ENCODE measurements at regions not wholly inside any gene's neighbourhood (a gene's known extent, or its start where the extent isn't known, plus 50 kb on each side); places are given as distances from the start of the nearest gene placed in this dataset.

- intact Hi-C loops (cut with micrococcal nuclease), result no loop called here
- no peaks in the 10 kb centered on the region for H3K9me3 Mint-ChIP-seq
- no peak overlapping the region for H3K27ac Mint-ChIP-seq
- DNase-seq (ENCODE audit: low spot score), result no peak
- peaks cover 5% of the 10 kb centered on the region for H3K4me1 Mint-ChIP-seq (ENCODE audit: low read depth)
- no peaks in the 10 kb centered on the region for H3K36me3 Mint-ChIP-seq (ENCODE audit: low read depth)
- H3K4me3 Mint-ChIP-seq, result no peak overlapping the region
- peaks cover 23% of the 10 kb centered on the region for H3K27me3 Mint-ChIP-seq (ENCODE audit: insufficient read depth)
These were observed 129.1 kb upstream of the ANKRD1 start for GRCh38 chr10:91049988-91050360.

GRCh38 chr10:91050371-91051034, 129.6 kb upstream of the ANKRD1 start:
- H3K27me3 Mint-ChIP-seq (ENCODE audit: insufficient read depth), result peaks cover 23% of the 10 kb centered on the region

GRCh38 chr10:91051829-91052228, 130.9 kb upstream of the ANKRD1 start:
- Mint-ChIP-seq H3K4me3 (no peak overlapping the region), H3K4me1 (ENCODE audit: low read depth) (peaks cover 5% of the 10 kb centered on the region), H3K9me3 (no peaks in the 10 kb centered on the region), H3K36me3 (ENCODE audit: low read depth) (no peaks in the 10 kb centered on the region), H3K27me3 (ENCODE audit: insufficient read depth) (peaks cover 18% of the 10 kb centered on the region), H3K27ac (no peak overlapping the region)
- intact Hi-C loops (cut with micrococcal nuclease), result no loop called here
- no peak for DNase-seq (ENCODE audit: low spot score)

More at GRCh38 chr10:91050371-91051034, 129.6 kb upstream of the ANKRD1 start:
- no peak for DNase-seq (ENCODE audit: low spot score)
- Mint-ChIP-seq H3K9me3 (no peaks in the 10 kb centered on the region), H3K36me3 (ENCODE audit: low read depth) (no peaks in the 10 kb centered on the region), H3K27ac (no peak overlapping the region), H3K4me1 (ENCODE audit: low read depth) (peaks cover 5% of the 10 kb centered on the region), H3K4me3 (no peak overlapping the region)
- intact Hi-C loops (cut with micrococcal nuclease), result no loop called here

- Mint-ChIP-seq H3K27ac (no peak overlapping the region), H3K27me3 (ENCODE audit: insufficient read depth) (peaks cover 29% of the 10 kb centered on the region), H3K4me3 (no peak overlapping the region), H3K9me3 (no peaks in the 10 kb centered on the region), H3K4me1 (ENCODE audit: low read depth) (no peaks in the 10 kb centered on the region), H3K36me3 (ENCODE audit: low read depth) (no peaks in the 10 kb centered on the region)
- no peak for DNase-seq (ENCODE audit: low spot score)
- intact Hi-C loops (cut with micrococcal nuclease), result no loop called here
These were observed 133.4 kb upstream of the ANKRD1 start for GRCh38 chr10:91054325-91054724.

GRCh38 chr10:91061187-91061586, 140.3 kb upstream of the ANKRD1 start:
- intact Hi-C loops (cut with micrococcal nuclease), result no loop called here
- Mint-ChIP-seq H3K36me3 (ENCODE audit: low read depth) (no peaks in the 10 kb centered on the region), H3K27ac (no peak overlapping the region), H3K4me3 (no peak overlapping the region), H3K9me3 (no peaks in the 10 kb centered on the region), H3K27me3 (ENCODE audit: insufficient read depth) (peaks cover 25% of the 10 kb centered on the region), H3K4me1 (ENCODE audit: low read depth) (no peaks in the 10 kb centered on the region)
- no peak for DNase-seq (ENCODE audit: low spot score)

- intact Hi-C loops (cut with micrococcal nuclease), result no loop called here
- Mint-ChIP-seq H3K36me3 (ENCODE audit: low read depth) (no peaks in the 10 kb centered on the region), H3K9me3 (no peaks in the 10 kb centered on the region), H3K27me3 (ENCODE audit: insufficient read depth) (peaks cover 25% of the 10 kb centered on the region), H3K27ac (no peak overlapping the region), H3K4me3 (no peak overlapping the region), H3K4me1 (ENCODE audit: low read depth) (no peaks in the 10 kb centered on the region)
- no peak for DNase-seq (ENCODE audit: low spot score)
These were observed 140.7 kb upstream of the ANKRD1 start for GRCh38 chr10:91061608-91062007.

- Mint-ChIP-seq H3K4me1 (ENCODE audit: low read depth) (no peaks in the 10 kb centered on the region), H3K27me3 (ENCODE audit: insufficient read depth) (peaks cover 24% of the 10 kb centered on the region), H3K4me3 (no peak overlapping the region), H3K36me3 (ENCODE audit: low read depth) (no peaks in the 10 kb centered on the region), H3K27ac (no peak overlapping the region), H3K9me3 (no peaks in the 10 kb centered on the region)
- DNase-seq (ENCODE audit: low spot score), result no peak
- intact Hi-C loops (cut with micrococcal nuclease), result no loop called here
These were observed 141.2 kb upstream of the ANKRD1 start for GRCh38 chr10:91062091-91062490.

GRCh38 chr10:91071786-91072185, 148.7 kb upstream of the PCGF5 start:
- DNase-seq (ENCODE audit: low spot score), result no peak

GRCh38 chr10:91073286-91073979, 147.0 kb upstream of the PCGF5 start:
- no peak for DNase-seq (ENCODE audit: low spot score)
- Mint-ChIP-seq H3K27ac (no peak overlapping the region), H3K9me3 (no peaks in the 10 kb centered on the region), H3K4me1 (ENCODE audit: low read depth) (no peaks in the 10 kb centered on the region), H3K27me3 (ENCODE audit: insufficient read depth) (peaks cover 17% of the 10 kb centered on the region), H3K4me3 (no peak overlapping the region), H3K36me3 (ENCODE audit: low read depth) (no peaks in the 10 kb centered on the region)
- intact Hi-C loops (cut with micrococcal nuclease), result no loop called here

More at GRCh38 chr10:91071786-91072185, 148.7 kb upstream of the PCGF5 start:
- Mint-ChIP-seq H3K4me3 (no peak overlapping the region), H3K36me3 (ENCODE audit: low read depth) (no peaks in the 10 kb centered on the region), H3K27ac (no peak overlapping the region), H3K27me3 (ENCODE audit: insufficient read depth) (peaks cover 8% of the 10 kb centered on the region), H3K4me1 (ENCODE audit: low read depth) (no peaks in the 10 kb centered on the region), H3K9me3 (no peaks in the 10 kb centered on the region)
- intact Hi-C loops (cut with micrococcal nuclease), result no loop called here

- Mint-ChIP-seq H3K27ac (no peak overlapping the region), H3K27me3 (ENCODE audit: insufficient read depth) (peaks cover 28% of the 10 kb centered on the region), H3K4me3 (no peak overlapping the region), H3K4me1 (ENCODE audit: low read depth) (no peaks in the 10 kb centered on the region), H3K36me3 (ENCODE audit: low read depth) (no peaks in the 10 kb centered on the region), H3K9me3 (no peaks in the 10 kb centered on the region)
- no peak for DNase-seq (ENCODE audit: low spot score)
- intact Hi-C loops (cut with micrococcal nuclease), result no loop called here
These were observed 143.4 kb upstream of the PCGF5 start for GRCh38 chr10:91076991-91077548.

- H3K4me3 Mint-ChIP-seq, result no peak overlapping the region
- no peaks in the 10 kb centered on the region for H3K9me3 Mint-ChIP-seq
- no peaks in the 10 kb centered on the region for H3K4me1 Mint-ChIP-seq (ENCODE audit: low read depth)
- DNase-seq (ENCODE audit: low spot score), result no peak
- no peak overlapping the region for H3K27ac Mint-ChIP-seq
- no peaks in the 10 kb centered on the region for H3K36me3 Mint-ChIP-seq (ENCODE audit: low read depth)
- intact Hi-C loops (cut with micrococcal nuclease), result no loop called here
- peaks cover 25% of the 10 kb centered on the region for H3K27me3 Mint-ChIP-seq (ENCODE audit: insufficient read depth)
These were observed 142.9 kb upstream of the PCGF5 start for GRCh38 chr10:91077549-91078071.

- no peaks in the 10 kb centered on the region for H3K4me1 Mint-ChIP-seq (ENCODE audit: low read depth)
- H3K27me3 Mint-ChIP-seq (ENCODE audit: insufficient read depth), result peaks cover 26% of the 10 kb centered on the region
- intact Hi-C loops (cut with micrococcal nuclease), result loop anchor here (5.0 to 10.0 kb wide), 2 partner anchors 166 to 198 kb away; no protein-coding TSS in a partner anchor
- H3K27ac Mint-ChIP-seq, result no peak overlapping the region
- no peak overlapping the region for H3K4me3 Mint-ChIP-seq
- no peak for DNase-seq (ENCODE audit: low spot score)
- no peaks in the 10 kb centered on the region for H3K36me3 Mint-ChIP-seq (ENCODE audit: low read depth)
- no peaks in the 10 kb centered on the region for H3K9me3 Mint-ChIP-seq
These were observed 139.7 kb upstream of the PCGF5 start for GRCh38 chr10:91080776-91081175.

GRCh38 chr10:91082447-91082846, 138.0 kb upstream of the PCGF5 start:
- no peak for DNase-seq (ENCODE audit: low spot score)

More at GRCh38 chr10:91082447-91082846, 138.0 kb upstream of the PCGF5 start:
- intact Hi-C loops (cut with micrococcal nuclease), result loop anchor here (5.0 to 10.0 kb wide), 2 partner anchors 168 to 200 kb away; no protein-coding TSS in a partner anchor
- no peaks in the 10 kb centered on the region for H3K36me3 Mint-ChIP-seq (ENCODE audit: low read depth)
- H3K4me1 Mint-ChIP-seq (ENCODE audit: low read depth), result no peaks in the 10 kb centered on the region
- H3K27ac Mint-ChIP-seq, result no peak overlapping the region
- H3K9me3 Mint-ChIP-seq, result no peaks in the 10 kb centered on the region
- peaks cover 23% of the 10 kb centered on the region for H3K27me3 Mint-ChIP-seq (ENCODE audit: insufficient read depth)
- H3K4me3 Mint-ChIP-seq, result no peak overlapping the region

Measured in activated T-helper 1 cell treated with anti-CD3 and anti-CD28 coated beads, Interleukin-12 subunit alpha, Interleukin-12 subunit beta, Interleukin-2, Interleukin-4 antibody, amounts not matched to agents 30 ng/mL and 10 ng/mL and 1 ng/mL, durations not matched to agents 14 hours and 24 hours and 36 hours (primary cell).